ENCODE measurements at regions not wholly inside any gene's neighbourhood (a gene's known extent, or its start where the extent isn't known, plus 50 kb on each side); places are given as distances from the start of the nearest gene placed in this dataset.

DNA sequence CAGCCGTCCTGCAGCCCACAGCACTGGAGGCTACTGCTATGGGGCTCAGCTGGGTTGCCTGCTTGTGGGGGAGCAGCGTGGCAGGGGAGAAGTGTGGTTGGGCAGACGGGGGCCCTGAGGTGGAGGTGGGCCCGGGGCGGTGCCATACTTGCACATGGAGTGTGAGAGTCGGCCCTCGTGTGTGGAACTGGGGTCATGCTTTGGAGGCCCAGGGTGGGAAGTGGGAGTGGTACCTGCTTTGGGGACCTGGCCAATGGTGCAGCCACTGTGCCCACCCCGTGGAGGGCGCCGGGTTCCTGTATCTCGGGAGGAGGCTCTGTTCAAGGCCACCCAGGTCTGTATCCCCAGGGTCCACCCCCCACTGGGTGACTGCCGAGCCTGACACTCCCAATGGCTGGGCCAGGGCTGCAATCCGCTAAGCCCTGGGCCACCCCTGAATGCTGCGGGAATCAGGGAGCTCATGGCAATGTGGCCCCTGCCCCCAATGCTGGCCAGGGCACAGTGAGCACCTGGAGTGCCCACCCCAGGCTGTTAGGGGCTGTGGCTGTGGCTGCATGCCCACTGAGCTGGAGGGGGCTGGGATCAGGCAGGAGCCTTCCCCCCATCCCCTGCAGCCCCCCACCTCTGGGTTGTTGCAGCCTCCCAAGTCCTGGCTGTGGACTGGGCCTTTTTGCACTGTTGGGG, 157.9 kb upstream of the SLC38A2 start:
- H3K4me1 ChIP-seq (replicated peaks in 1 of 4; ENCODE audit: control insufficient read depth in 3 of 4, insufficient read depth in 4 of 4, low read length in 3 of 4) = no peaks in the 10 kb centered on the region; a peak in 1 of 7 replicates
- H2BK120ac ChIP-seq (replicated peaks; ENCODE audit: low read depth, low read length) = no peak overlapping the region
- no peak overlapping the region for H3K4me2 ChIP-seq (ENCODE audit: insufficient read depth in 1 of 2, low read depth in 2 of 2, low read length in 2 of 2)
- no peaks in the 10 kb centered on the region for H3K79me1 ChIP-seq (ENCODE audit: low read depth, low read length)
- H3K18ac ChIP-seq (ENCODE audit: extremely low read depth, low read length) = no peak overlapping the region
- no peak overlapping the region for H3K23ac ChIP-seq (ENCODE audit: insufficient read length)
- H3K4ac ChIP-seq (replicated peaks; ENCODE audit: insufficient read length, low read depth, low read length) = no peak overlapping the region
- H3K79me2 ChIP-seq (ENCODE audit: control insufficient read depth in 1 of 2, insufficient read depth in 2 of 2, low read length in 2 of 2) = no peaks in the 10 kb centered on the region
- no peak overlapping the region for H3K14ac ChIP-seq (ENCODE audit: insufficient read length)
- POLR2A ChIA-PET (ENCODE audit: partially characterized antibody) = no interaction called here
- H2BK20ac ChIP-seq (ENCODE audit: low read length) = no peak overlapping the region
- H2AFZ ChIP-seq (ENCODE audit: low read length) = no peak overlapping the region
- H2BK5ac ChIP-seq (ENCODE audit: low read depth, low read length) = peak overlapping the region; percentile 25; the same call in 1 of the 2 replicates
- H4K91ac ChIP-seq (replicated peaks; ENCODE audit: insufficient read length, low read length) = peak overlapping the region; percentile 51
- H2BK15ac ChIP-seq (ENCODE audit: low read length) = no peak overlapping the region
- H3K27me3 ChIP-seq (replicated peaks in 1 of 4; ENCODE audit: control insufficient read depth in 3 of 4, extremely low read depth in 1 of 4, insufficient read depth in 3 of 4, low read length in 3 of 4) = no peaks in the 10 kb centered on the region
- no peak overlapping the region for H3K27ac ChIP-seq (ENCODE audit: low read depth, low read length)
- CTCF ChIA-PET (ENCODE audit: partially characterized antibody) = interaction anchor here (0.6 to 2.8 kb wide), 4 partner anchors 12 to 71 kb away, joined by 3 to 7 read pairs (median 3); no protein-coding TSS in a partner anchor
- FAIRE-seq (no peak), DNase-seq (ENCODE audit: low read depth in 1 of 2, low spot score in 2 of 2) (no peak)
- no peaks in the 10 kb centered on the region; a peak in 1 of 8 replicates for H3K36me3 ChIP-seq (ENCODE audit: control insufficient read depth in 2 of 4, insufficient read depth in 4 of 4, low read length in 3 of 4)
- H3K9ac ChIP-seq (replicated peaks in 1 of 4; ENCODE audit: extremely low read depth in 1 of 4, low read depth in 3 of 4, low read length in 3 of 4) = no peak overlapping the region
- H2AK5ac ChIP-seq (ENCODE audit: low read depth, low read length) = no peak overlapping the region
- WGBS, 2 experiments (ENCODE audit: extremely low coverage in 1 of 2, insufficient coverage in 1 of 2, insufficient read length in 1 of 2, insufficient replicate concordance in 2 of 2, low coverage in 1 of 2, low lambda C conversion rate in 2 of 2, missing lambda C conversion rate in 1 of 2) = 88% methylated on average over 14 of the region's 14 CpGs; no CpG with 5 or more reads in 1 of the 2 experiments
- H4K8ac ChIP-seq (ENCODE audit: extremely low read depth, insufficient read depth, low read length) = no peak overlapping the region; the same call in 1 of the 2 replicates
- peaks cover 9 to 11% of the 10 kb centered on the region in 2 experiments; a peak in 3 of 4 replicates for H3K9me3 ChIP-seq (ENCODE audit: insufficient read depth in 2 of 2, low read depth in 1 of 2, low read length in 1 of 2)
- no peak overlapping the region for H4K5ac ChIP-seq (ENCODE audit: insufficient read length, low read depth, low read length)
- no peak overlapping the region for H3K56ac ChIP-seq (replicated peaks; ENCODE audit: insufficient read length, low read depth, low read length)
- H3K23me2 ChIP-seq (ENCODE audit: low read depth, low read length) = no peaks in the 10 kb centered on the region
- H2BK12ac ChIP-seq (ENCODE audit: low read depth, low read length) = no peak overlapping the region
- H3K4me3 ChIP-seq (ENCODE audit: extremely low read depth in 1 of 4, insufficient read depth in 2 of 4, low read depth in 3 of 4, low read length in 4 of 4) = no peak overlapping the region
- H4K20me1 ChIP-seq (replicated peaks in 1 of 2; ENCODE audit: control insufficient read depth in 1 of 2, insufficient read depth in 2 of 2, low read length in 2 of 2) = no peaks in the 10 kb centered on the region
- no peak for TF ChIP-seq NANOG (IDR thresholded peaks at IDR 0.05; ENCODE audit: insufficient read depth, low read depth, low read length, poor library complexity, severe bottlenecking)
- no peak for TF ChIP-seq ASH2L (IDR thresholded peaks at IDR 0.05; ENCODE audit: low read length)
- no peak for TF ChIP-seq JUN (IDR thresholded peaks at IDR 0.05; ENCODE audit: low read depth, low read length)
- TF ChIP-seq CBX5 (IDR thresholded peaks at IDR 0.05; ENCODE audit: low read depth, low read length) = no peak
- no peak for TF ChIP-seq CEBPB (IDR thresholded peaks at IDR 0.05; ENCODE audit: low read depth, low read length)
- no peak for TF ChIP-seq TAF7 (optimal IDR thresholded peaks at IDR 0.05; ENCODE audit: borderline replicate concordance, low read depth, low read length)
- TF ChIP-seq EZH2 (IDR thresholded peaks at IDR 0.05; ENCODE audit: low read depth, low read length, severe bottlenecking) = no peak
- TF ChIP-seq TCF12 (IDR thresholded peaks at IDR 0.05; ENCODE audit: low read depth, low read length) = no peak
- no peak for TF ChIP-seq RBBP5 (IDR thresholded peaks at IDR 0.05; ENCODE audit: borderline replicate concordance, low read depth, low read length)
- TF ChIP-seq POLR2A (IDR thresholded peaks at IDR 0.05; ENCODE audit: control extremely low read depth in 1 of 2, low read depth in 2 of 2, low read length in 2 of 2) = no peak
- no peak for TF ChIP-seq POU5F1 (IDR thresholded peaks at IDR 0.05; ENCODE audit: low read depth, low read length)
- no peak for TF ChIP-seq JUND (IDR thresholded peaks at IDR 0.05; ENCODE audit: low read length)
